Adipocyte (in vitro differentiated cells): ENCODE measurements at regions not wholly inside any gene's neighbourhood (a gene's known extent, or its start where the extent isn't known, plus 50 kb on each side); places are given as distances from the start of the nearest gene placed in this dataset.

ENCODE experiments used
- DNase-seq: peaks from one replicate; pipeline ENCODE4 v3.0.0-alpha.2; 2015; ENCODE audit warnings: low read depth
- H3K27me3 ChIP-seq: replicated peaks from 2 replicates; pipeline ENCODE4 v1.7.0; 2013; ENCODE audit warnings: mild to moderate bottlenecking, low read length, moderate library complexity; ENCODE audit not compliant: control insufficient read depth, insufficient read depth
- H3K36me3 ChIP-seq: 2 replicates; pipeline ENCODE4 v1.7.0; 2013; ENCODE audit warnings: low read length, mild to moderate bottlenecking, moderate library complexity; ENCODE audit not compliant: control insufficient read depth, insufficient read depth, severe bottlenecking
- H3K4me1 ChIP-seq: 2 replicates; pipeline ENCODE4 v1.7.0; 2013; ENCODE audit warnings: mild to moderate bottlenecking, low read length, moderate library complexity; ENCODE audit not compliant: control insufficient read depth, insufficient read depth
- H3K4me3 ChIP-seq: 2 replicates; pipeline ENCODE4 v1.7.0; 2013; ENCODE audit warnings: mild to moderate bottlenecking, low read length, moderate library complexity
- H3K9ac ChIP-seq: 2 replicates; pipeline ENCODE4 v1.7.0; 2013; ENCODE audit warnings: mild to moderate bottlenecking, low read length, moderate library complexity
- H3K9me3 ChIP-seq: 2 replicates; pipeline ENCODE4 v1.7.0; 2013; ENCODE audit warnings: mild to moderate bottlenecking, low read length, moderate library complexity; ENCODE audit not compliant: control insufficient read depth

DNA sequence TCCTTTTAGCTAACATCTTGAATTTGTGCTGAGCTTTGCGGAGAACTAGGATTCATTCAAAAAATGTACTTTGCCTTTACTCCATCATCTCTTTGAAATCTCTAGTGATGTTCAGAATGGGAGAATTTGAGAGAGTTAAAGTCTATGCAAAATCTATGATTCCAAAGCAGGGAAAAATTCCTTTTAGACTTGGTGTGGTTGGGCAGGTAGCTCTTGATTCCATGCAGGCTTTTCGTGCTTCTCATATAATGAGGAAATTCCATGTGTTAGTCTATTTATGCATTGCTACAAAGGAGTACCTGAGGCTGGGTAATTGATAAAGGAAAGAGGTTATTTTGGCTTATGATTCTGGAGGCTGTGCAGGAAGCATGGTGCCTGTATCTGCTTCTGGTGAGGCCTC, 258.9 kb upstream of the EPHA4 start:
- H3K9ac ChIP-seq: no peak overlapping the region
- no peak for DNase-seq
- no peaks in the 10 kb centered on the region for H3K4me1 ChIP-seq
- no peak overlapping the region for H3K4me3 ChIP-seq
- no peaks in the 10 kb centered on the region for H3K9me3 ChIP-seq
- H3K27me3 ChIP-seq: peaks cover 5% of the 10 kb centered on the region
- H3K36me3 ChIP-seq: no peaks in the 10 kb centered on the region

DNA sequence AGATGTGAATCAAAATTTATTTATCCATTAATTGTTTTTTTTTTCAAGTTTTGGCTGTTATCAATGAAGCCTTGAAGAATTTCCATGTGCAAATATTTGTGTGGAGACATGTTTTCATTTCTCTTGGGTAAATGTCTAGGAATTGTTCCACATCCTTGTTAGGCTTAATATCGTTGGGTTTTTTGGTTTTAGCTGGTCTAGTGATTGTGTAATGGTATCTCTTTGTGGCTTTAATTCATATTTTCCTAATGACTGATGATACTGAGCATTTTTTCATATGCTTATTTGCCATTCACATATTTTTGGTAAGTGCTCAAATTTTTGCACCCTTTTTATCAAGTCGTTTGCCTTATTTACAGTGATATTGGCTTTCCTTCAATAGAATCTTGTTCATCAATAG, 250.3 kb upstream of the EPHA4 start:
- DNase-seq: no peak
- Histone ChIP-seq H3K4me1 (peaks cover 5% of the 10 kb centered on the region), H3K27me3 (peaks cover 3% of the 10 kb centered on the region), H3K36me3 (no peaks in the 10 kb centered on the region), H3K9ac (no peak overlapping the region), H3K4me3 (no peak overlapping the region), H3K9me3 (no peaks in the 10 kb centered on the region)

DNA sequence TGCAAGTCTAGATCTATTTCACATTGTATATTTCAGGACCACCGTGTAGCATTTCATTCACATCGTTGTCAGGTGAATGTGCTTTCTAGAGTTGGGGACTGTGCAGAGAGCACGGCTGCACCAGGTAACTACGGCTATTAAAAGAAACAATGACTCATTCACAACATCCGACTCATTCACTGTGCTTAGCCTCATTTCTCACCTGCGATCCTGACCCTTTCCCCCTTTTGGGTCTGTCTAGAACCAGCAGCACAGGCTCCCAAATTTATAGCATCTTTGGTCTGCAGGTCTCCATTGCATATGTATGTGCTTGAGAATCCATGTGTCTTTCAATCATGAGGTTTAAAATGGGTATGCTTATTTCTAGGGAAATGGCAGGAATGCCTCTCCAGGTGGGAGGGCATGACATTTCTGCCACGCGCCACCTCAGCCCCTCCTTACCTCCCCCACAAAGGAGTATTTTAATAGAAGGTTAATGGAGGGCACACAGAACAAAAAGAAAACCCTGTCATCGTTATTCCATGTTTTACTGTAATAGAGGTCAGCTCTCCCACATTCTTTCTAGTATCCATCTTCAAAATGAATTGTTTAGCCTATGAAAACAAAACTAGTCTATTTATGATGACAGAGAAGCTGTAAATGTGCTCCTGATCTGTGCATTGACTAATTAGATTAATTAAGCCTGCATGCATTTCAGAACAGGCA, 246.7 kb upstream of the EPHA4 start:
- no peak overlapping the region for H3K9ac ChIP-seq
- no peaks in the 10 kb centered on the region for H3K36me3 ChIP-seq
- peaks cover 5% of the 10 kb centered on the region for H3K4me1 ChIP-seq
- H3K4me3 ChIP-seq: no peak overlapping the region
- H3K9me3 ChIP-seq: no peaks in the 10 kb centered on the region
- no peak for DNase-seq
- H3K27me3 ChIP-seq: peaks cover 3% of the 10 kb centered on the region

DNA sequence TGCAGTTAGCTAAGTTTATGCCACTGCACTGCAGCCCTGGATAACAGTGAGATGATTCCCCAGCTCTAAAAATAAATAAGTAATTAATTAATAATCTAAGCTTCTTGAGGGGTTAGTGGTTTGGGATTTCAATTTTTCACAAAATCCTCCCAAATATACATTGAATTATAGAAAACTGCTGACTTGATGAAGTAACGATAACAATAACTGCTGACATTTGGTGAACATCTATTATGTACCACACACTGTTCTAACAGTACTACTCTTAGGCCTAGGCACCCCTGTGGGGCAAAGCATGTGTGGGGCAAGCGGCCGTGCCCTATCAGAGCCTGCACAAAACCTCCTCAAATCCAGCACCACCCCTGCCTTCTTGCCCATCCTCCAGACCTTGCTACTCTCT, 245.8 kb upstream of the EPHA4 start:
- Histone ChIP-seq H3K9me3 (no peaks in the 10 kb centered on the region), H3K4me1 (peaks cover 3% of the 10 kb centered on the region), H3K27me3 (peaks cover 3% of the 10 kb centered on the region), H3K36me3 (no peaks in the 10 kb centered on the region), H3K4me3 (no peak overlapping the region), H3K9ac (no peak overlapping the region)
- no peak for DNase-seq

DNA sequence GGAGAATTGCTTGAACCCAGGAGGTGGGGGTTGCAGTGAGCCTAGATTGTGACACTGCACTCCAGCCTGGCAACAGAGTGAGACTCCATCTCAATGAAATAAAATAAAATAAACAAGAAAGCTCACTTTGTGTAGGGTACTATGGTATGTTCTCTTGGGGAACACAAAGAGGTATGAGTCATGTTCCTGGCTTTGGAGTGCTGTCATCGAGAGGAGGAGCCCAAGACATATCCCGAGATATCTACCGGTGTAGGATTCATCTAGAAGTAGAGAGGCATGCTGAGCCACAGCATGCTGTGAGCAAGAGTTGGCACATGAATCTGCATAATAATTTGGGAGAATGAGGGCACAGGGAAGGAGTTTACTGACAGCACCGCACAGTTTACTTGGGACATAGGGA, 244.9 kb upstream of the EPHA4 start:
- Histone ChIP-seq H3K9me3 (no peaks in the 10 kb centered on the region), H3K36me3 (no peaks in the 10 kb centered on the region), H3K4me3 (no peak overlapping the region), H3K4me1 (no peaks in the 10 kb centered on the region), H3K9ac (no peak overlapping the region), H3K27me3 (peaks cover 3% of the 10 kb centered on the region)
- DNase-seq: no peak

DNA sequence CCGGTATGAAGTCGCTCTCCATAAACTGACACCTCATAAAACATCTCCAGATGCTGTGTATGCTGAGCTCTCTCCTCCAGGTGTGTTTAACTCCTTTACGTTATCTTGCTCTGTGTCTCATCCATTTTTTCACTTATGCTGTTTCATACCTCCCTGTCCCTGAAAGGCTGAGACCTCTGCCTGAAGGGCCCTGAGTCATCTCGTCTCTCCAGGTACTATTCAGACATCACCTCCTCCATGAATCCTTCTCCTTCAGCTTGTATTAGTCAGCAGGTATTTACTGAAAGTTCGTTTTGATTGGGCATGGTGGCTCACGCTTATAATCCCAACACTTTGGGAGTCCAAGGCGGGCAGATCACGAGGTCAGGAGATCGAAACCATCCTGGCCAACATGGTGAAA, 244.5 kb upstream of the EPHA4 start:
- H3K4me3 ChIP-seq: no peak overlapping the region
- H3K9ac ChIP-seq: no peak overlapping the region
- no peaks in the 10 kb centered on the region for H3K4me1 ChIP-seq
- no peak for DNase-seq
- peaks cover 3% of the 10 kb centered on the region for H3K27me3 ChIP-seq
- no peaks in the 10 kb centered on the region for H3K9me3 ChIP-seq
- H3K36me3 ChIP-seq: no peaks in the 10 kb centered on the region

DNA sequence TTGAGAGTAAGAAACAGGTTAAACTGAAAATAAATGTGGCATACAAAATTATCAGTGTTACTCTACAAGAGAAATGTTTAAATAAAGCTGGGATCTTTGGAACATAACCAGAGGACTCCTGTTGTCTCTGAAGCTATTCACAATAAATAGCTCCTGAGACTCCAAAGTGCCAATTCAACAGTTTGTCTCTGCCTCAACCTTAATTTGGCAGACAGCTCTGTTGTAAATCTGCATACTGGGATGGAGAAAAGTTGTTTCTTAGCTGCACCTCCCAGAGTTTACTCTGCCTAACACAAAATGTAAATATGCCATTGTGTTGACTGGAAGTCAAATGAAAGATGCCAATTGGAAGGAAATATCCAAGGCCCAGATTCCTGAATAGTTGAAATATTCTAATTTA, 238.5 kb upstream of the EPHA4 start:
- H3K4me1 ChIP-seq: peaks cover 10% of the 10 kb centered on the region
- DNase-seq: no peak
- no peaks in the 10 kb centered on the region for H3K27me3 ChIP-seq
- H3K4me3 ChIP-seq: no peak overlapping the region
- no peaks in the 10 kb centered on the region for H3K9me3 ChIP-seq
- H3K9ac ChIP-seq: no peak overlapping the region
- no peaks in the 10 kb centered on the region for H3K36me3 ChIP-seq

DNA sequence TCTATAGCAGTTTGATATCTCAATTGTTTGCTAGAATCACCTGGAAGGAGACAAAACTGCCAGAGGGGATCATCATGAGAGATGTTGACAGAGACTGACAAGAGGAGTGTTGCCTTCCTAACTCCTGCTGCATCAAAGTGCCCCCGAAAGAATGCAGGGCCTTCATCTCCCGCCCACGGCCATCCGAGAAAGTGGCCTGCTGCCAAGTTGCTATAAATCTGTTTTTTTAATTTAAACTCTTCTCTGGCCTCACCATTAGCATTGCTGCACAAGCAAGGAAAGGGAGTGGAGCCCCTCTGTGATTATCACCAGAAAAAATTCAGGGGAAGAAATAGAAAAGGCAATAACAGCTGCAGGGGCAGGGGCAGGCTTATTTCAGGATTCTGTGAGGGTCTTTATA, 238.1 kb upstream of the EPHA4 start:
- Histone ChIP-seq H3K4me3 (no peak overlapping the region), H3K9ac (no peak overlapping the region), H3K36me3 (no peaks in the 10 kb centered on the region), H3K4me1 (peaks cover 10% of the 10 kb centered on the region), H3K9me3 (no peaks in the 10 kb centered on the region), H3K27me3 (no peaks in the 10 kb centered on the region)
- no peak for DNase-seq

DNA sequence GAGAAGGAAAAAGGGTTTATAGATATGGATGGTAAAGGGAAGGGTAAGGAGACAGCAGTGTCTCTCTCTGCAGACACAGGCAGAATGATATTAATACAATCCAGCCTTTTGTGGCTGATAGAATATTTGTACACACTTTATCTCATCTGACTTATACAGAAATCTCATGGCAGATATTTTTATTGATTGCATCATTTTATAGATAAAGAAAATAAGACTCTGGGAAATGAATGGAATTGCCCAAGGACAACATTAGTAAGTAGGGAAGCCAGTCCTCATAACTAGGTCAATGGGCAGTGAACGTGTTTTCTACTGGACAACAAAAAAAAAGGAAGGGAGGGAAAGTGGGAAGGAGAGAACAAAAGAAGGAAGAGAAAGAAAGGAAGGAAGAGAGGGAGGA, 236.4 kb upstream of the EPHA4 start:
- no peak for DNase-seq
- H3K9me3 ChIP-seq: no peaks in the 10 kb centered on the region
- no peak overlapping the region for H3K9ac ChIP-seq
- H3K36me3 ChIP-seq: no peaks in the 10 kb centered on the region
- H3K4me3 ChIP-seq: no peak overlapping the region
- H3K4me1 ChIP-seq: peaks cover 10% of the 10 kb centered on the region
- no peaks in the 10 kb centered on the region for H3K27me3 ChIP-seq

DNA sequence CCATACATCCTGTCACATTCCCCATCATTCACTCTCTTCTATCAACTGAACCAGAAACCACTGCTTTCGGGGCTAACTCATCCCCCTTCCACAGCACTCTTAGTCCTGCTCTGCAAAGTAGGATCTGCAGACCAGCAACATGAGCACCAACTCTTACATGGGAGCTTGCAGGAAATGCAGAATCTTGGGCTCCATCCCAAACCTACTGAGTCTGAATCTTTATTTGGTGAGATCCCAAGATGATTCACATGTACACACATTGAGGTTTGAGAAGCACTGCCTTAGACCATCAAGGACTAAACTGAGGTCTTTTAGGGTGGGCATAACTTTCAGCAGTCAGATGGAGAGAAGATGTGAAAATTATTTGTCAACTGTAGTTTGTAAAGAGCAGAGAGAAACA, 235.6 kb upstream of the EPHA4 start:
- H3K9me3 ChIP-seq: no peaks in the 10 kb centered on the region
- H3K4me3 ChIP-seq: no peak overlapping the region
- H3K27me3 ChIP-seq: no peaks in the 10 kb centered on the region
- DNase-seq: no peak
- H3K9ac ChIP-seq: no peak overlapping the region
- no peaks in the 10 kb centered on the region for H3K36me3 ChIP-seq
- H3K4me1 ChIP-seq: peaks cover 10% of the 10 kb centered on the region

DNA sequence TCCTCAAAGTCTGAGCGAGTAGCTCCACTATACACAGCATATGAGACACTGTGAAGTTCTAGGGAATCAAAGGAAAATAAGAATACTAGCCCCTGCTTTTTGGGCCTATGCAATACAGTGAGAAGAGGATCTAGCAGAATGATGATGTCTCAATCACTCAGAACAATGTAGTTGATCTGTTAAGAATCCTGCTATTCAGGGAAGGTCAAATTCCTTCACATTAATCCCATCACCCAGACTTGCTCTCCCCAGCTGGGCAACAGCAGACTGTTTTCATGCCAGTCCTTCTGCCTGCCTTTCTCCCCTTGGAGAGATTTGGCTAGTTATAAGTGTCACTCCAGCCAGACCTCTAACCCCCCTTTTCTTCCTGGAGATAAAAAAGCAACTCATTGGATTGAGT, 230.0 kb upstream of the EPHA4 start:
- Histone ChIP-seq H3K9me3 (no peaks in the 10 kb centered on the region), H3K9ac (no peak overlapping the region), H3K4me1 (no peaks in the 10 kb centered on the region), H3K4me3 (no peak overlapping the region), H3K36me3 (no peaks in the 10 kb centered on the region), H3K27me3 (no peaks in the 10 kb centered on the region)
- no peak for DNase-seq

DNA sequence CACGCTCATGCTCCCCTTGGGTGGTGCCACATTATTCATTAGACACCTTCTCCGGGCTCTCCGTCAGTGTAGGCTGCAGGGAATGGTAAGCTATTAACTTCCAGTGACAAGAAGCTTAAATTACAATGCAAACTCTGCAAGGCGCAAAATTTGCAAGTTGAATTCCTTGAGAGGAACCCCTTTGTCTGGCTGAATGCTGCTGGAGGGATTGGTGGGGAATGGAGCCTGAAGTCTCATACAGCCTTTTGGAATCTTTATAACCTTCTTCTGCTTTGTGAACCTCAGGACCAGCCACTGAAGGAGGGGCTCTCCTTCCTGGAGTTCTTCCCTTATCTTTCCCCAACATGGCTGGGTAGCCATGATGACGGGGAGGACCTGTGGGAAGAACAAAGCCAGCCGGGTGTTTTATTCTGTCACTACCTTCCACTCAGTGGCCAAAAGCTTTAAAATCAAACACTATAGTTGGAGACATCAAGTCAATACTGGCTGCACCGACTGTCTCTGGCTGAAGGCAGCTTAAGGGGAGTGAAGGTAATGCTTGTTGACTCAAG, 220.9 kb upstream of the EPHA4 start:
- Histone ChIP-seq H3K27me3 (no peaks in the 10 kb centered on the region), H3K36me3 (no peaks in the 10 kb centered on the region), H3K4me3 (no peak overlapping the region), H3K9me3 (no peaks in the 10 kb centered on the region), H3K9ac (no peak overlapping the region), H3K4me1 (no peaks in the 10 kb centered on the region)
- DNase-seq: no peak
